HG03139 (cell line): ENCODE measurements at regions not wholly inside any gene's neighbourhood (a gene's known extent, or its start where the extent isn't known, plus 50 kb on each side); places are given as distances from the start of the nearest gene placed in this dataset.
A peak's percentile ranks its signal among the peaks of the same experiment; 100 is the strongest.
"Not testable (repeated sequence)": the region's sequence is repeated elsewhere in the genome, so short reads cannot be mapped to it uniquely, and the experiment has no call there.

ENCODE experiments used
- ATAC-seq: cut with Tn5 transposase; IDR thresholded peaks from one replicate; pipeline ENCODE4 v1.9.1; 2021; ENCODE audit not compliant: unreplicated experiment

GRCh38 chr9:74132986-74133385, 364.1 kb upstream of the RORB start:
- no peak for ATAC-seq

- no peak for ATAC-seq
These were observed 363.2 kb upstream of the RORB start for GRCh38 chr9:74133921-74134320.

GRCh38 chr9:74138182-74138581, 359.0 kb upstream of the RORB start:
- no peak for ATAC-seq

- no peak for ATAC-seq
These were observed 357.0 kb upstream of the RORB start for GRCh38 chr9:74140141-74140540.

GRCh38 chr9:74147906-74148305, 349.2 kb upstream of the RORB start:
- no peak for ATAC-seq

GRCh38 chr9:74172874-74173273, 324.3 kb upstream of the RORB start:
- peak; percentile 98 for ATAC-seq

GRCh38 chr9:74173284-74173683, 323.9 kb upstream of the RORB start:
- no peak for ATAC-seq

- ATAC-seq: not testable (repeated sequence)
These were observed 299.4 kb upstream of the RORB start for GRCh38 chr9:74197771-74198170.

GRCh38 chr9:74205056-74205455, 292.1 kb upstream of the RORB start:
- no peak for ATAC-seq

- no peak for ATAC-seq
These were observed 278.6 kb upstream of the RORB start for GRCh38 chr9:74218385-74219063.

GRCh38 chr9:74220327-74220726, 276.8 kb upstream of the RORB start:
- no peak for ATAC-seq

- no peak for ATAC-seq
These were observed 260.3 kb upstream of the RORB start for GRCh38 chr9:74236857-74237256.

GRCh38 chr9:74245866-74246497, 251.2 kb upstream of the RORB start:
- ATAC-seq: no peak

GRCh38 chr9:74255489-74255984, 241.6 kb upstream of the RORB start:
- ATAC-seq: no peak

- ATAC-seq: no peak
These were observed 221.1 kb upstream of the RORB start for GRCh38 chr9:74275872-74276508.

GRCh38 chr9:74277532-74277931, 219.6 kb upstream of the RORB start:
- no peak for ATAC-seq

- no peak for ATAC-seq
These were observed 215.5 kb upstream of the RORB start for GRCh38 chr9:74281674-74282073.

GRCh38 chr9:74282526-74283253, 214.4 kb upstream of the RORB start:
- ATAC-seq: no peak

GRCh38 chr9:74284581-74285450, 212.3 kb upstream of the RORB start:
- ATAC-seq: no peak

- no peak for ATAC-seq
These were observed 203.7 kb upstream of the RORB start for GRCh38 chr9:74293479-74293878.

- no peak for ATAC-seq
These were observed 193.2 kb upstream of the RORB start for GRCh38 chr9:74303945-74304344.
